Inflammatory macrophage treated with lipopolysaccharide for 4 hours (primary cell): ENCODE measurements at regions not wholly inside any gene's neighbourhood (a gene's known extent, or its start where the extent isn't known, plus 50 kb on each side); places are given as distances from the start of the nearest gene placed in this dataset.

Experiments
- DNase-seq: peaks from one replicate; pipeline ENCODE4 v3.0.0-alpha.2; 2020

GRCh38 chr3:157794771-157795170 is 291.6 kb upstream of the VEPH1 start:
- DNase-seq = no peak

GRCh38 chr3:157793745-157794144 is 290.5 kb upstream of the VEPH1 start:
- DNase-seq = no peak

GRCh38 chr3:157789162-157789561 is 285.9 kb upstream of the VEPH1 start:
- DNase-seq = no peak

- no peak for DNase-seq
These were observed 283.4 kb upstream of the VEPH1 start for GRCh38 chr3:157786618-157787017.

- DNase-seq = no peak
These were observed 283.0 kb upstream of the VEPH1 start for GRCh38 chr3:157786211-157786610.

GRCh38 chr3:157785102-157785826 is 282.0 kb upstream of the VEPH1 start:
- no peak for DNase-seq

- DNase-seq = no peak
These were observed 279.0 kb upstream of the VEPH1 start for GRCh38 chr3:157782236-157782635.

GRCh38 chr3:157776861-157777260 is 273.6 kb upstream of the VEPH1 start:
- no peak for DNase-seq

- no peak for DNase-seq
These were observed 272.2 kb upstream of the VEPH1 start for GRCh38 chr3:157775446-157775845.

- no peak for DNase-seq
These were observed 266.2 kb upstream of the VEPH1 start for GRCh38 chr3:157769378-157769777.

- no peak for DNase-seq
These were observed 264.4 kb upstream of the VEPH1 start for GRCh38 chr3:157767607-157768006.

- no peak for DNase-seq
These were observed 260.4 kb upstream of the VEPH1 start for GRCh38 chr3:157763644-157764043.

- DNase-seq = no peak
These were observed 256.1 kb upstream of the VEPH1 start for GRCh38 chr3:157759311-157759710.

- no peak for DNase-seq
These were observed 252.0 kb upstream of the VEPH1 start for GRCh38 chr3:157755233-157755632.

GRCh38 chr3:157754451-157754850 is 251.2 kb upstream of the VEPH1 start:
- DNase-seq = no peak

- DNase-seq = no peak
These were observed 250.5 kb upstream of the VEPH1 start for GRCh38 chr3:157753787-157754136.

- DNase-seq = no peak
These were observed 250.0 kb upstream of the VEPH1 start for GRCh38 chr3:157752956-157753786.

GRCh38 chr3:157752554-157752953 is 249.3 kb upstream of the VEPH1 start:
- no peak for DNase-seq

- no peak for DNase-seq
These were observed 248.2 kb upstream of the VEPH1 start for GRCh38 chr3:157751386-157751785.

- no peak for DNase-seq
These were observed 243.2 kb upstream of the VEPH1 start for GRCh38 chr3:157746391-157746790.

GRCh38 chr3:157741607-157742006 is 238.4 kb upstream of the VEPH1 start:
- DNase-seq = no peak

GRCh38 chr3:157738441-157738840 is 235.2 kb upstream of the VEPH1 start:
- DNase-seq = no peak

- no peak for DNase-seq
These were observed 215.6 kb upstream of the VEPH1 start for GRCh38 chr3:157718800-157719199.

GRCh38 chr3:157713101-157713500 is 209.9 kb upstream of the VEPH1 start:
- no peak for DNase-seq

- DNase-seq = no peak
These were observed 202.0 kb upstream of the VEPH1 start for GRCh38 chr3:157705258-157705657.
